H1 (cell line): ENCODE measurements at regions not wholly inside any gene's neighbourhood (a gene's known extent, or its start where the extent isn't known, plus 50 kb on each side); places are given as distances from the start of the nearest gene placed in this dataset.

Experiments
- CTCF ChIA-PET: fragments of 300-600 bp; sonication (Branson Sonifier 250); formaldehyde crosslinking; loops from one replicate; lab custom pipeline; 2021; ENCODE audit not compliant: partially characterized antibody; lab: Charles Lee
- POLR2A ChIA-PET: fragments of 300-600 bp; sonication (Branson Sonifier 250); formaldehyde crosslinking; loops from one replicate; lab custom pipeline; 2021; ENCODE audit warnings: inconsistent platforms; ENCODE audit not compliant: partially characterized antibody; lab: Charles Lee
- DNase-seq, 2 experiments: peaks; one replicate each; pipeline versions ENCODE4 v3.0.0 to v3.0.0-alpha.2; 2010 to 2022; ENCODE audit warnings: low spot score in 2 of 2, low read depth in 1 of 2, mixed read lengths in 1 of 2
- FAIRE-seq: peaks from 2 replicates; lab custom pipeline; 2011; peaks lifted over from hg19 to GRCh38; lab: Jason Lieb, UNC
- H2AFZ ChIP-seq: 2 replicates; pipeline ENCODE4 v1.8.1; 2012; ENCODE audit warnings: low read length, inconsistent platforms
- H2AK5ac ChIP-seq: 2 replicates; pipeline ENCODE4 v1.6.1; 2013; ENCODE audit warnings: low read depth, low read length
- H2BK120ac ChIP-seq: replicated peaks from 2 replicates; pipeline ENCODE3; 2013; ENCODE audit warnings: low read depth, low read length, inconsistent platforms
- H2BK12ac ChIP-seq: 2 replicates; pipeline ENCODE4 v1.6.1; 2013; ENCODE audit warnings: low read depth, low read length
- H2BK15ac ChIP-seq: 2 replicates; pipeline ENCODE4 v1.6.1; 2013; ENCODE audit warnings: low read length
- H2BK20ac ChIP-seq: 2 replicates; pipeline ENCODE4 v1.6.1; 2013; ENCODE audit warnings: low read length
- H2BK5ac ChIP-seq: 2 replicates; pipeline ENCODE4 v1.6.1; 2013; ENCODE audit warnings: low read depth, low read length
- H3K14ac ChIP-seq: 2 replicates; pipeline ENCODE4 v1.6.1; 2013; ENCODE audit warnings: inconsistent platforms; ENCODE audit not compliant: insufficient read length
- H3K18ac ChIP-seq: 2 replicates; pipeline ENCODE4 v1.6.1; 2013; ENCODE audit warnings: low read length; ENCODE audit errors: extremely low read depth
- H3K23ac ChIP-seq: 2 replicates; pipeline ENCODE4 v1.6.1; 2013; ENCODE audit warnings: inconsistent platforms; ENCODE audit not compliant: insufficient read length
- H3K23me2 ChIP-seq: 2 replicates; pipeline ENCODE4 v1.6.1; 2013; ENCODE audit warnings: low read depth, low read length
- H3K27ac ChIP-seq: 2 replicates; pipeline ENCODE4 v1.6.1; 2011; ENCODE audit warnings: low read depth, low read length, inconsistent platforms
- H3K27me3 ChIP-seq, 4 experiments: replicated peaks in 1 of 4; 1 replicate in 1 of 4; 2 replicates in 3 of 4; pipeline versions ENCODE4 v1.6.1 to v1.8.1; 2011 to 2013; ENCODE audit warnings: low read length in 3 of 4, mild to moderate bottlenecking in 3 of 4, inconsistent platforms in 2 of 4, mixed read lengths in 2 of 4, moderate library complexity in 1 of 4; ENCODE audit not compliant: control insufficient read depth in 3 of 4, insufficient read depth in 3 of 4; ENCODE audit errors: extremely low read depth in 1 of 4
- H3K36me3 ChIP-seq, 4 experiments: 2 replicates each; pipeline versions ENCODE4 v1.6.1 to v1.8.1; 2011 to 2013; ENCODE audit warnings: mild to moderate bottlenecking in 4 of 4, low read length in 3 of 4, moderate library complexity in 2 of 4, control low read depth in 1 of 4, inconsistent platforms in 1 of 4; ENCODE audit not compliant: insufficient read depth in 4 of 4, control insufficient read depth in 2 of 4
- H3K4ac ChIP-seq: replicated peaks from 2 replicates; pipeline ENCODE3; 2013; ENCODE audit warnings: low read length, low read depth, mixed read lengths, inconsistent platforms; ENCODE audit not compliant: insufficient read length
- H3K4me1 ChIP-seq, 4 experiments: replicated peaks in 1 of 4; 1 replicate in 1 of 4; 2 replicates in 3 of 4; pipeline versions ENCODE4 v1.6.1 to v1.8.1; 2011 to 2013; ENCODE audit warnings: low read length in 3 of 4, inconsistent platforms in 2 of 4, mixed read lengths in 1 of 4; ENCODE audit not compliant: insufficient read depth in 4 of 4, control insufficient read depth in 3 of 4
- H3K4me2 ChIP-seq, 2 experiments: 2 replicates each; pipeline versions ENCODE4 v1.6.1 to v1.8.1; 2011 to 2013; ENCODE audit warnings: low read depth in 2 of 2, low read length in 2 of 2, control low read depth in 1 of 2, inconsistent platforms in 1 of 2, mild to moderate bottlenecking in 1 of 2; ENCODE audit not compliant: insufficient read depth in 1 of 2
- H3K4me3 ChIP-seq, 4 experiments: fragments of 200-600, 300-600 bp in 1 of 4; sonication (generic), shearing (Covaris generic), sonication (Bioruptor Twin) in 1 of 4; 2 replicates each; pipeline versions ENCODE4 v1.5.1 to v1.8.1; 2011 to 2016; ENCODE audit warnings: low read length in 4 of 4, low read depth in 3 of 4, control low read depth in 2 of 4, inconsistent platforms in 2 of 4, mild to moderate bottlenecking in 2 of 4, mixed read lengths in 1 of 4, moderate library complexity in 1 of 4; ENCODE audit not compliant: insufficient read depth in 2 of 4; ENCODE audit errors: extremely low read depth in 1 of 4
- H3K56ac ChIP-seq: replicated peaks from 2 replicates; pipeline ENCODE3; 2013; ENCODE audit warnings: low read depth, mild to moderate bottlenecking, mixed read lengths, low read length, inconsistent platforms; ENCODE audit not compliant: insufficient read length
- H3K79me1 ChIP-seq: 2 replicates; pipeline ENCODE4 v1.6.1; 2013; ENCODE audit warnings: low read depth, low read length, control low read depth
- H3K79me2 ChIP-seq, 2 experiments: 2 replicates each; pipeline versions ENCODE4 v1.6.1 to v1.8.1; 2012 to 2013; ENCODE audit warnings: low read length in 2 of 2, mild to moderate bottlenecking in 2 of 2, inconsistent platforms in 1 of 2; ENCODE audit not compliant: insufficient read depth in 2 of 2, control insufficient read depth in 1 of 2
- H3K9ac ChIP-seq, 4 experiments: replicated peaks in 1 of 4; 1 replicate in 1 of 4; 2 replicates in 3 of 4; pipeline versions ENCODE4 v1.6.1 to v1.8.1; 2011 to 2013; ENCODE audit warnings: low read depth in 3 of 4, low read length in 3 of 4, control low read depth in 2 of 4, mild to moderate bottlenecking in 2 of 4, moderate library complexity in 2 of 4, inconsistent platforms in 1 of 4; ENCODE audit errors: extremely low read depth in 1 of 4
- H3K9me3 ChIP-seq, 2 experiments: 2 replicates each; pipeline versions ENCODE4 v1.6.1 to v1.8.1; 2012 to 2013; ENCODE audit warnings: mild to moderate bottlenecking in 2 of 2, moderate library complexity in 2 of 2, control low read depth in 1 of 2, inconsistent platforms in 1 of 2, low read depth in 1 of 2, low read length in 1 of 2, mixed read lengths in 1 of 2; ENCODE audit not compliant: insufficient read depth in 2 of 2
- H4K20me1 ChIP-seq, 2 experiments: replicated peaks in 1 of 2; 2 replicates each; pipeline versions ENCODE3 to v1.8.1; 2011 to 2013; ENCODE audit warnings: inconsistent platforms in 2 of 2, low read length in 2 of 2, mild to moderate bottlenecking in 1 of 2; ENCODE audit not compliant: insufficient read depth in 2 of 2, control insufficient read depth in 1 of 2
- H4K5ac ChIP-seq: 2 replicates; pipeline ENCODE4 v1.6.1; 2013; ENCODE audit warnings: low read length, low read depth, mixed read lengths, inconsistent platforms; ENCODE audit not compliant: insufficient read length
- H4K8ac ChIP-seq: 2 replicates; pipeline ENCODE4 v1.8.0; 2013; ENCODE audit warnings: mild to moderate bottlenecking, moderate library complexity, low read length, inconsistent platforms; ENCODE audit not compliant: insufficient read depth; ENCODE audit errors: extremely low read depth
- H4K91ac ChIP-seq: replicated peaks from 2 replicates; pipeline ENCODE3; 2013; ENCODE audit warnings: low read length, mixed read lengths, inconsistent platforms; ENCODE audit not compliant: insufficient read length
- BCL11A ChIP-seq, 2 experiments: IDR thresholded peaks; one replicate each; pipeline ENCODE4 v1.6.1; 2011; ENCODE audit warnings: low read depth in 2 of 2, low read length in 2 of 2, mild to moderate bottlenecking in 2 of 2
- PHF8 ChIP-seq: fragments of 200-600 bp; sonication (generic); conservative IDR thresholded peaks from 2 replicates; pipeline ENCODE4 v1.7.1; 2012; ENCODE audit warnings: low read depth, mild to moderate bottlenecking, inconsistent platforms, low read length, moderate library complexity
- POLR2AphosphoS5 ChIP-seq: IDR thresholded peaks from 2 replicates; pipeline ENCODE4 v1.6.1; 2011; ENCODE audit warnings: low read depth, low read length
- RAD21 ChIP-seq, 2 experiments: IDR thresholded peaks in 1 of 2; conservative IDR thresholded peaks in 1 of 2; 2 replicates each; pipeline ENCODE4 v1.6.1; 2011; ENCODE audit warnings: low read depth in 2 of 2, low read length in 2 of 2, improper control_type of control experiment in 1 of 2, inconsistent platforms in 1 of 2, mild to moderate bottlenecking in 1 of 2, moderate library complexity in 1 of 2
- RBBP5 ChIP-seq: IDR thresholded peaks from 2 replicates; pipeline ENCODE4 v1.7.1; 2012; ENCODE audit warnings: low read depth, mild to moderate bottlenecking, inconsistent platforms, low read length, moderate library complexity, borderline replicate concordance
- SIN3A ChIP-seq, 2 experiments: IDR thresholded peaks in 1 of 2; conservative IDR thresholded peaks in 1 of 2; 2 replicates each; pipeline ENCODE4 v1.6.1; 2011 to 2012; ENCODE audit warnings: low read length in 2 of 2, improper control_type of control experiment in 1 of 2, low read depth in 1 of 2, mild to moderate bottlenecking in 1 of 2
- SUZ12 ChIP-seq: fragments of 200-600 bp; sonication (generic); IDR thresholded peaks from 2 replicates; pipeline ENCODE4 v1.6.1; 2012; ENCODE audit warnings: mild to moderate bottlenecking, inconsistent platforms, low read length, moderate library complexity, mixed read lengths
- ZNF274 ChIP-seq: IDR thresholded peaks from 2 replicates; pipeline ENCODE4 v1.7.0; 2012; ENCODE audit warnings: low read length, borderline replicate concordance; ENCODE audit errors: extremely low read depth
- WGBS, 2 experiments: shearing (Covaris generic) in 1 of 2; methylation state at CpG; one replicate each; pipeline versions ENCODE4 v1.1.6 to v1.1.7; 2013 to 2015; ENCODE audit warnings: low lambda C conversion rate in 2 of 2, mixed read lengths in 2 of 2, inconsistent platforms in 1 of 2, low coverage in 1 of 2, missing lambda C conversion rate in 1 of 2; ENCODE audit not compliant: insufficient replicate concordance in 2 of 2, insufficient coverage in 1 of 2, insufficient read length in 1 of 2; ENCODE audit errors: extremely low coverage in 1 of 2, missing lambda C conversion rate in 1 of 2; 5-methylcytosine and 5-hydroxymethylcytosine counted together
- TF ChIP-seq, protein P1 (sequence below), 3 experiments: IDR thresholded peaks; 1 replicate in 2 of 3; 2 replicates in 1 of 3; pipeline versions ENCODE4 v1.5.1 to v1.6.1; 2011; ENCODE audit warnings: low read length in 3 of 3, mild to moderate bottlenecking in 3 of 3, inconsistent platforms in 2 of 3, low read depth in 1 of 3, moderate library complexity in 1 of 3; ENCODE audit not compliant: insufficient read depth in 1 of 3; ENCODE audit errors: control extremely low read depth in 1 of 3

GRCh38 chr7:45293295-45293942 is 135.8 kb downstream of the RAMP3 start:
- no peak overlapping the region for H3K4ac ChIP-seq
- no peak overlapping the region for H4K5ac ChIP-seq
- no peaks in the 10 kb centered on the region for H3K4me1 ChIP-seq
- H3K4me2 ChIP-seq = no peak overlapping the region
- DNase-seq (no peak), FAIRE-seq (no peak)
- H2BK5ac ChIP-seq = no peak overlapping the region
- no peak overlapping the region for H3K9ac ChIP-seq
- H3K79me1 ChIP-seq = no peaks in the 10 kb centered on the region
- no peaks in the 10 kb centered on the region for H3K23me2 ChIP-seq
- no peak overlapping the region for H3K23ac ChIP-seq
- no peak overlapping the region for H3K27ac ChIP-seq
- no peaks in the 10 kb centered on the region for H3K27me3 ChIP-seq
- H3K79me2 ChIP-seq = no peaks in the 10 kb centered on the region
- H2BK120ac ChIP-seq = no peak overlapping the region
- H3K4me3 ChIP-seq = no peak overlapping the region
- H4K8ac ChIP-seq = no peak overlapping the region
- H3K36me3 ChIP-seq = no peaks in the 10 kb centered on the region
- no peak overlapping the region for H3K14ac ChIP-seq
- no peak overlapping the region for H3K18ac ChIP-seq
- H2AK5ac ChIP-seq = no peak overlapping the region
- no peak overlapping the region for H3K56ac ChIP-seq
- H2BK12ac ChIP-seq = no peak overlapping the region
- H2BK20ac ChIP-seq = no peak overlapping the region
- POLR2A ChIA-PET = no interaction called here
- 92% methylated on average over 5 of the region's 5 CpGs; no CpG with 5 or more reads in 1 of the 2 experiments for WGBS, 2 experiments
- peaks cover 9% of the 10 kb centered on the region in 2 experiments for H3K9me3 ChIP-seq
- no peak overlapping the region for H2BK15ac ChIP-seq
- H4K20me1 ChIP-seq = no peaks in the 10 kb centered on the region
- CTCF ChIA-PET = interaction anchor here (1.0 kb wide), 1 partner anchor 70 kb away, joined by 3 read pairs; no protein-coding TSS in a partner anchor
- H2AFZ ChIP-seq = no peak overlapping the region
- no peak overlapping the region for H4K91ac ChIP-seq
- TF ChIP-seq SUZ12 = no peak
- TF ChIP-seq PHF8 = no peak
- no peak for TF ChIP-seq BCL11A (IDR thresholded peaks at IDR 0.05; ENCODE audit: low read depth in 2 of 2, low read length in 2 of 2)
- TF ChIP-seq POLR2AphosphoS5 = no peak
- TF ChIP-seq RAD21 (IDR thresholded peaks at IDR 0.05 in 1 of 2, conservative IDR thresholded peaks at IDR 0.05 in 1 of 2; ENCODE audit: low read depth in 2 of 2, low read length in 2 of 2) = no peak
- TF ChIP-seq, protein P1, sequence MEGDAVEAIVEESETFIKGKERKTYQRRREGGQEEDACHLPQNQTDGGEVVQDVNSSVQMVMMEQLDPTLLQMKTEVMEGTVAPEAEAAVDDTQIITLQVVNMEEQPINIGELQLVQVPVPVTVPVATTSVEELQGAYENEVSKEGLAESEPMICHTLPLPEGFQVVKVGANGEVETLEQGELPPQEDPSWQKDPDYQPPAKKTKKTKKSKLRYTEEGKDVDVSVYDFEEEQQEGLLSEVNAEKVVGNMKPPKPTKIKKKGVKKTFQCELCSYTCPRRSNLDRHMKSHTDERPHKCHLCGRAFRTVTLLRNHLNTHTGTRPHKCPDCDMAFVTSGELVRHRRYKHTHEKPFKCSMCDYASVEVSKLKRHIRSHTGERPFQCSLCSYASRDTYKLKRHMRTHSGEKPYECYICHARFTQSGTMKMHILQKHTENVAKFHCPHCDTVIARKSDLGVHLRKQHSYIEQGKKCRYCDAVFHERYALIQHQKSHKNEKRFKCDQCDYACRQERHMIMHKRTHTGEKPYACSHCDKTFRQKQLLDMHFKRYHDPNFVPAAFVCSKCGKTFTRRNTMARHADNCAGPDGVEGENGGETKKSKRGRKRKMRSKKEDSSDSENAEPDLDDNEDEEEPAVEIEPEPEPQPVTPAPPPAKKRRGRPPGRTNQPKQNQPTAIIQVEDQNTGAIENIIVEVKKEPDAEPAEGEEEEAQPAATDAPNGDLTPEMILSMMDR (IDR thresholded peaks at IDR 0.05; ENCODE audit: control extremely low read depth in 1 of 3, insufficient read depth in 1 of 3, low read depth in 1 of 3, low read length in 3 of 3) = no peak
- TF ChIP-seq RBBP5 = no peak
- no peak for TF ChIP-seq SIN3A (conservative IDR thresholded peaks at IDR 0.05 in 1 of 2, IDR thresholded peaks at IDR 0.05 in 1 of 2; ENCODE audit: low read depth in 1 of 2, low read length in 2 of 2)
- no peak for TF ChIP-seq ZNF274
